Right lobe of liver (tissue), 6 donors: ENCODE measurements at regions not wholly inside any gene's neighbourhood (a gene's known extent, or its start where the extent isn't known, plus 50 kb on each side); places are given as distances from the start of the nearest gene placed in this dataset.

Experiments
- ATAC-seq, 4 donors: fragments of 200-7000 bp; cut with Tn5 transposase; one replicate each; pipeline ENCODE4 v1.9.1; 2020; ENCODE audit warnings: mild to moderate bottlenecking in 4 of 4, moderate library complexity in 4 of 4
- DNase-seq, 3 donors: peaks; one replicate each; pipeline ENCODE4 v3.0.0-alpha.2; 2020
- H3K27ac ChIP-seq, 3 donors: fragments of 200-600 bp; one replicate each; pipeline ENCODE4 v1.8.0; 2022
- H3K27me3 ChIP-seq, 2 donors: fragments of 200-600 bp; one replicate each; pipeline ENCODE4 v1.8.0; 2022
- H3K36me3 ChIP-seq, 4 donors: fragments of 200-600 bp; sonication (generic) in 1 of 4; one replicate each; pipeline versions ENCODE4 v1.5.1 to v1.8.0; 2017 to 2022; ENCODE audit warnings: control low read depth in 1 of 4
- H3K4me1 ChIP-seq, 4 donors: fragments of 200-600 bp; sonication (generic) in 1 of 4; one replicate each; pipeline versions ENCODE4 v1.5.1 to v1.8.0; 2017 to 2022; ENCODE audit warnings: control low read depth in 1 of 4
- H3K4me3 ChIP-seq, 3 donors: fragments of 200-600 bp; one replicate each; pipeline ENCODE4 v1.8.0; 2022
- H3K9me3 ChIP-seq, 4 donors: fragments of 200-600 bp; sonication (generic) in 1 of 4; one replicate each; pipeline versions ENCODE4 v1.5.1 to v1.8.0; 2017 to 2022; ENCODE audit warnings: control low read depth in 1 of 4
- CTCF ChIP-seq, 4 donors: fragments of 200-600 bp in 3 of 4; fragments of 450-650 bp in 1 of 4; IDR thresholded peaks; one replicate each; pipeline versions ENCODE4 v1.5.1 to v1.8.0; 2016 to 2022; ENCODE audit warnings: antibody characterized with exemption in 4 of 4, mild to moderate bottlenecking in 2 of 4
- POLR2A ChIP-seq: fragments of 450-650 bp; IDR thresholded peaks from one replicate; pipeline ENCODE4 v1.6.1; 2017; ENCODE audit warnings: antibody characterized with exemption, mild to moderate bottlenecking
- WGBS: methylation state at CpG from one replicate; pipeline ENCODE4 v1.1.6; 2018; ENCODE audit warnings: low coverage, low lambda C conversion rate; ENCODE audit not compliant: insufficient coverage; ENCODE audit errors: missing lambda C conversion rate; 5-methylcytosine and 5-hydroxymethylcytosine counted together
- intact Hi-C, 2 donors: fragments of 100-400 bp; cut with DNase I; formaldehyde crosslinking; loops; one replicate each; pipeline versions ENCODE4 v1.11.2 to v1.14.1; 2022
- donor health status: DM: no; HTN: yes; CAD: no.
- donor health status: DM: no; HTN: no; CAD: no.
- donor health status: DM: no; HTN: no; CAD: no.
- donor health status: DM: no; HTN: yes; CAD: no.
- donor health status: DM: no; HTN: yes; CAD: no.

DNA sequence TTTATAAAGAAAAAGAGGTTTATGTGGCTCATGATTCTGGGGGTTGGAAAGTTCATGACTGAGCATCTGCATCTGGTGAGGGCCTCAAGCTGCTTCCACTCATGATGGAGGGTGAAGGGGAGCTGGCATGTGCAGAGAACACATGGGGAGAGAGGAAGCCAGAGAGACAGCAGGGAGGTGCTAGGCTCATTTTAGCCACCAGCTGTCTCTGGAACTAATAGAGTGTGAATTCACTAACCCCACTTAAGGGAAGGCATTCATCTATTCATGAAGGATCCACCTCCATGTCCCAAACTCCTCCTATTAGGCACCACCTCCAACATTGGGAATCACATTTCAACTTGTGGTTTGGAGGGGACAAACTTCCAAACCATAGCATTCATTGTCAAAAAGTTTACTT is 137.3 kb upstream of the PMEPA1 start:
- Histone ChIP-seq H3K4me1 (no peaks in the 10 kb centered on the region), H3K4me3 (no peak overlapping the region), H3K27ac (no peak overlapping the region), H3K27me3 (no peaks in the 10 kb centered on the region), H3K36me3 (no peaks in the 10 kb centered on the region), H3K9me3 (no peaks in the 10 kb centered on the region)
- no peak for DNase-seq
- intact Hi-C loops: no loop called here
- TF ChIP-seq CTCF (IDR thresholded peaks at IDR 0.05) (no peak), POLR2A (no peak)
- no peak for ATAC-seq

GRCh38 chr20:57844626-57845596 is 135.1 kb upstream of the PMEPA1 start:
- ATAC-seq: no peak
- intact Hi-C loops: no loop called here
- no peaks in the 10 kb centered on the region for H3K36me3 ChIP-seq
- 41% methylated on average over 9 of the region's 10 CpGs for WGBS
- no peak for DNase-seq
- no peak overlapping the region for H3K27ac ChIP-seq
- TF ChIP-seq POLR2A (no peak), CTCF (IDR thresholded peaks at IDR 0.05) (no peak)
- H3K4me1 ChIP-seq: no peaks in the 10 kb centered on the region
- H3K27me3 ChIP-seq: no peaks in the 10 kb centered on the region
- no peak overlapping the region for H3K4me3 ChIP-seq
- no peaks in the 10 kb centered on the region for H3K9me3 ChIP-seq

GRCh38 chr20:57843941-57844625 is 134.3 kb upstream of the PMEPA1 start:
- TF ChIP-seq POLR2A: no peak
- TF ChIP-seq CTCF (IDR thresholded peaks at IDR 0.05): no peak
- WGBS: 66% methylated on average over 12 of the region's 14 CpGs
- Histone ChIP-seq H3K4me3 (no peak overlapping the region), H3K27ac (no peak overlapping the region), H3K4me1 (no peaks in the 10 kb centered on the region), H3K9me3 (no peaks in the 10 kb centered on the region), H3K36me3 (no peaks in the 10 kb centered on the region), H3K27me3 (no peaks in the 10 kb centered on the region)
- DNase-seq (no peak), ATAC-seq (no peak)
- intact Hi-C loops: no loop called here

- WGBS: 71% methylated on average over 4 of the region's 4 CpGs
These were observed 132.9 kb upstream of the PMEPA1 start for GRCh38 chr20:57842720-57843119.

More at GRCh38 chr20:57842720-57843119, 132.9 kb upstream of the PMEPA1 start:
- DNase-seq (no peak), ATAC-seq (no peak)
- no peaks in the 10 kb centered on the region for H3K9me3 ChIP-seq
- H3K4me3 ChIP-seq: no peak overlapping the region
- no peaks in the 10 kb centered on the region for H3K36me3 ChIP-seq
- H3K27me3 ChIP-seq: no peaks in the 10 kb centered on the region
- no peaks in the 10 kb centered on the region for H3K4me1 ChIP-seq
- intact Hi-C loops: no loop called here
- no peak overlapping the region for H3K27ac ChIP-seq
- no peak for TF ChIP-seq POLR2A
- TF ChIP-seq CTCF (IDR thresholded peaks at IDR 0.05): no peak
